ENCODE measurements at regions not wholly inside any gene's neighbourhood (a gene's known extent, or its start where the extent isn't known, plus 50 kb on each side); places are given as distances from the start of the nearest gene placed in this dataset.

GRCh38 chr4:74517996-74518395 lies 73.1 kb downstream of the AREG start:
- TF ChIP-seq POLR2A (IDR thresholded peaks at IDR 0.05), result no peak
- TF ChIP-seq CTCF (IDR thresholded peaks at IDR 0.05), result no peak
